ENCODE measurements at regions not wholly inside any gene's neighbourhood (a gene's known extent, or its start where the extent isn't known, plus 50 kb on each side); places are given as distances from the start of the nearest gene placed in this dataset.

GRCh38 chr5:118544887-118545449 lies 443.4 kb downstream of the DTWD2 start (continued):
- TF ChIP-seq ZNF462 (CRISPR knock-in tag; IDR thresholded peaks at IDR 0.05) (no peak), NANOG (IDR thresholded peaks at IDR 0.05; ENCODE audit: borderline replicate concordance) (no peak), CREB1 (CRISPR knock-in tag; IDR thresholded peaks at IDR 0.05; ENCODE audit: low read depth) (no peak)

- ATAC-seq (no peak), DNase-seq (ENCODE audit: low spot score) (no peak)
- Histone ChIP-seq H3K4me3 (no peak overlapping the region), H3K9me2 (ENCODE audit: insufficient read depth) (peaks cover 18% of the 10 kb centered on the region), H3K4me1 (ENCODE audit: insufficient read depth) (peaks cover 10% of the 10 kb centered on the region; the same call in 1 of the 2 replicates), H3F3A (replicated peaks; ENCODE audit: low read depth) (no peaks in the 10 kb centered on the region), H2AFZ (no peak overlapping the region), H3K36me3 (ENCODE audit: insufficient read depth) (no peaks in the 10 kb centered on the region), H3K27ac (ENCODE audit: low read depth) (no peak overlapping the region), H3K27me3 (ENCODE audit: insufficient read depth) (no peaks in the 10 kb centered on the region), H3K79me2 (replicated peaks; ENCODE audit: insufficient read depth) (no peaks in the 10 kb centered on the region), H3K4me2 (no peak overlapping the region), H4K20me1 (replicated peaks; ENCODE audit: insufficient read depth) (no peaks in the 10 kb centered on the region)
- peaks cover 10% of the 10 kb centered on the region; the same call in 2 of the 3 replicates for H3K9me3 Mint-ChIP-seq
- no peak overlapping the region for H3K27ac Mint-ChIP-seq
- H3K27me3 Mint-ChIP-seq (ENCODE audit: insufficient read depth, low read depth, poor library complexity), result no peaks in the 10 kb centered on the region
- no peaks in the 10 kb centered on the region for H3K36me3 Mint-ChIP-seq (ENCODE audit: low read depth)
- H3K4me3 Mint-ChIP-seq, result no peak overlapping the region
- H3K4me1 Mint-ChIP-seq, result peaks cover 12% of the 10 kb centered on the region
- TF ChIP-seq REST (IDR thresholded peaks at IDR 0.05; ENCODE audit: unreplicated experiment), result no peak
- no peak for TF ChIP-seq JUNB (IDR thresholded peaks at IDR 0.05; ENCODE audit: unreplicated experiment)
- TF ChIP-seq ZNF462 (CRISPR knock-in tag; IDR thresholded peaks at IDR 0.05), result no peak
Observed at GRCh38 chr5:118533923-118534322, 454.4 kb downstream of the DTWD2 start.

Measured in GM23338 (cell line).